Mesendoderm (in vitro differentiated cells): ENCODE measurements at regions not wholly inside any gene's neighbourhood (a gene's known extent, or its start where the extent isn't known, plus 50 kb on each side); places are given as distances from the start of the nearest gene placed in this dataset.
"Not testable (repeated sequence)": the region's sequence is repeated elsewhere in the genome, so short reads cannot be mapped to it uniquely, and the experiment has no call there.

Source experiments
- DNase-seq: peaks from one replicate; pipeline ENCODE4 v3.0.0; 2013
- H2AK5ac ChIP-seq: 2 replicates; pipeline ENCODE4 v1.6.1; 2013; ENCODE audit warnings: low read length, inconsistent platforms
- H2BK120ac ChIP-seq: 2 replicates; pipeline ENCODE4 v1.6.1; 2013; ENCODE audit warnings: low read depth, mild to moderate bottlenecking, low read length, moderate library complexity, mixed read lengths
- H2BK15ac ChIP-seq: replicated peaks from 2 replicates; pipeline ENCODE4 v1.6.1; 2013; ENCODE audit warnings: low read depth, mild to moderate bottlenecking, moderate library complexity
- H2BK5ac ChIP-seq: 2 replicates; pipeline ENCODE4 v1.6.1; 2013; ENCODE audit warnings: low read length, inconsistent platforms
- H3K18ac ChIP-seq: 2 replicates; pipeline ENCODE4 v1.6.1; 2013; ENCODE audit warnings: mild to moderate bottlenecking, low read length, mixed read lengths
- H3K23ac ChIP-seq: one replicate; pipeline ENCODE4 v1.6.1; 2013; ENCODE audit warnings: low read length
- H3K27ac ChIP-seq: 2 replicates; pipeline ENCODE4 v1.5.1; 2013; ENCODE audit warnings: low read depth, mild to moderate bottlenecking, inconsistent platforms, low read length, moderate library complexity
- H3K27me3 ChIP-seq: 2 replicates; pipeline ENCODE4 v1.6.1; 2013; ENCODE audit warnings: low read length, control low read depth, mild to moderate bottlenecking, inconsistent platforms; ENCODE audit not compliant: insufficient read depth, poor library complexity
- H3K36me3 ChIP-seq: 2 replicates; pipeline ENCODE4 v1.6.1; 2013; ENCODE audit warnings: low read length, inconsistent platforms; ENCODE audit not compliant: control insufficient read depth, insufficient read depth
- H3K4ac ChIP-seq: one replicate; pipeline ENCODE4 v1.6.1; 2013; ENCODE audit warnings: low read depth, mild to moderate bottlenecking, low read length, moderate library complexity
- H3K4me1 ChIP-seq: 2 replicates; pipeline ENCODE4 v1.6.1; 2013; ENCODE audit warnings: low read depth, low read length, inconsistent platforms; ENCODE audit not compliant: control insufficient read depth
- H3K4me2 ChIP-seq: 2 replicates; pipeline ENCODE4 v1.6.1; 2013; ENCODE audit warnings: low read length
- H3K4me3 ChIP-seq: 2 replicates; pipeline ENCODE4 v1.5.1; 2013; ENCODE audit warnings: mild to moderate bottlenecking, low read length
- H3K56ac ChIP-seq: one replicate; pipeline ENCODE4 v1.6.1; 2013; ENCODE audit warnings: low read length
- H3K79me1 ChIP-seq: 2 replicates; pipeline ENCODE4 v1.6.1; 2013; ENCODE audit warnings: low read length, inconsistent platforms
- H3K79me2 ChIP-seq: 2 replicates; pipeline ENCODE4 v1.6.1; 2013; ENCODE audit warnings: mild to moderate bottlenecking, low read length; ENCODE audit not compliant: control insufficient read depth, insufficient read depth
- H3K9ac ChIP-seq: 2 replicates; pipeline ENCODE4 v1.6.1; 2013; ENCODE audit warnings: low read length, inconsistent platforms
- H4K5ac ChIP-seq: one replicate; pipeline ENCODE4 v1.6.1; 2013; ENCODE audit warnings: low read length
- H4K8ac ChIP-seq: one replicate; pipeline ENCODE4 v1.6.1; 2013; ENCODE audit warnings: low read depth, mild to moderate bottlenecking, control low read depth, low read length, moderate library complexity
- WGBS: extraction: QIAGEN DNeasy Blood & Tissue Kit; methylation state at CpG from one replicate; pipeline ENCODE4 v1.1.7; 2013; ENCODE audit warnings: low lambda C conversion rate, missing lambda C conversion rate; ENCODE audit not compliant: insufficient coverage; ENCODE audit errors: extremely low coverage; 5-methylcytosine and 5-hydroxymethylcytosine counted together

DNA sequence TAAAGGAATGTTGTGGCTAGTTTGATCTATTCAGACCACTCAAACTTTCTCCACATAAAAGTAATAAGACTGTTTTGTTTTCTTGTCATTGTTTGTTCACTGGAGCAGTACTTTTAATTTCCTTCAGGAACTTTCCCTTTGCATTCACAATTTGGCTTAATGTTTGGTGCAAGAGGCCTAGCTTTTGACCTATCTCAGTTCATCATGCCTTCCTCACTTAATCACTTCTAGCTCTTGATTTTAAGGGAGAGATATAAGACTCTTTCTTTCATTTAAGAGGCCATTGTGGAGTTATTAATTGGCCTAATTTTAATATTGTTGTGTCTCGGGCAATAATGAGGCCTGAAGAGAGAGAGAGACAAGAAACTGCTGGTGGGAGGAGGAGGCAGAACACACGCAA is 371.7 kb upstream of the DEPDC1 start:
- Histone ChIP-seq H3K4me1 (no peaks in the 10 kb centered on the region), H3K4ac (no peak overlapping the region), H2BK15ac (no peak overlapping the region), H2BK120ac (no peak overlapping the region), H3K23ac (no peak overlapping the region), H3K9ac (no peak overlapping the region), H2BK5ac (no peak overlapping the region), H3K56ac (no peak overlapping the region), H3K18ac (no peak overlapping the region), H3K79me2 (no peaks in the 10 kb centered on the region), H3K27ac (no peak overlapping the region), H3K27me3 (no peaks in the 10 kb centered on the region), H3K4me2 (no peak overlapping the region), H3K36me3 (no peaks in the 10 kb centered on the region), H2AK5ac (no peak overlapping the region), H4K5ac (no peak overlapping the region), H3K4me3 (no peak overlapping the region), H4K8ac (no peak overlapping the region), H3K79me1 (no peaks in the 10 kb centered on the region)
- DNase-seq, result no peak
- no CpG with 5 or more reads among the region's 2 CpGs for WGBS

GRCh38 chr1:68873144-68873543 is 376.3 kb upstream of the DEPDC1 start:
- no peak overlapping the region for H3K9ac ChIP-seq
- DNase-seq, result no peak
- no peak overlapping the region for H4K5ac ChIP-seq
- H3K4ac ChIP-seq, result no peak overlapping the region
- no peak overlapping the region for H3K56ac ChIP-seq
- H3K27me3 ChIP-seq, result no peaks in the 10 kb centered on the region
- H3K4me1 ChIP-seq, result no peaks in the 10 kb centered on the region
- H3K79me2 ChIP-seq, result no peaks in the 10 kb centered on the region
- no peaks in the 10 kb centered on the region for H3K79me1 ChIP-seq
- H3K4me2 ChIP-seq, result no peak overlapping the region
- H3K27ac ChIP-seq, result no peak overlapping the region
- H2AK5ac ChIP-seq, result no peak overlapping the region
- no peak overlapping the region for H2BK5ac ChIP-seq
- no peak overlapping the region for H4K8ac ChIP-seq
- no peak overlapping the region for H2BK15ac ChIP-seq
- no CpG with 5 or more reads among the region's 2 CpGs for WGBS
- no peaks in the 10 kb centered on the region for H3K36me3 ChIP-seq
- H3K18ac ChIP-seq, result no peak overlapping the region
- H2BK120ac ChIP-seq, result no peak overlapping the region
- H3K23ac ChIP-seq, result no peak overlapping the region
- no peak overlapping the region for H3K4me3 ChIP-seq

GRCh38 chr1:68881330-68882194 is 384.7 kb upstream of the DEPDC1 start:
- not testable (repeated sequence) for H2BK15ac ChIP-seq, H3K4me1 ChIP-seq, H2BK120ac ChIP-seq, H3K18ac ChIP-seq, H3K79me2 ChIP-seq, H3K27me3 ChIP-seq, DNase-seq, H4K5ac ChIP-seq, H3K4me2 ChIP-seq, H2BK5ac ChIP-seq, H3K79me1 ChIP-seq, H3K36me3 ChIP-seq, H3K27ac ChIP-seq, H3K9ac ChIP-seq, H3K23ac ChIP-seq, H3K4ac ChIP-seq, H2AK5ac ChIP-seq, H4K8ac ChIP-seq, H3K4me3 ChIP-seq
- peak overlapping the region; percentile 42 for H3K56ac ChIP-seq
- WGBS, result no CpG with 5 or more reads among the region's 29 CpGs

- no peak overlapping the region for H3K27ac ChIP-seq
- no peaks in the 10 kb centered on the region for H3K79me1 ChIP-seq
- H3K9ac ChIP-seq, result no peak overlapping the region
- H2BK15ac ChIP-seq, result no peak overlapping the region
- WGBS, result no CpG with 5 or more reads among the region's 5 CpGs
- no peak overlapping the region for H3K56ac ChIP-seq
- DNase-seq, result peak; percentile 22
- H3K4ac ChIP-seq, result no peak overlapping the region
- no peak overlapping the region for H2BK5ac ChIP-seq
- no peak overlapping the region for H2AK5ac ChIP-seq
- H3K18ac ChIP-seq, result peak overlapping the region; percentile 47
- H4K8ac ChIP-seq, result no peak overlapping the region
- H3K36me3 ChIP-seq, result no peaks in the 10 kb centered on the region
- H3K4me3 ChIP-seq, result no peak overlapping the region
- H2BK120ac ChIP-seq, result no peak overlapping the region
- no peaks in the 10 kb centered on the region for H3K79me2 ChIP-seq
- no peak overlapping the region for H4K5ac ChIP-seq
- H3K4me1 ChIP-seq, result no peaks in the 10 kb centered on the region
- no peak overlapping the region for H3K4me2 ChIP-seq
- H3K23ac ChIP-seq, result no peak overlapping the region
- H3K27me3 ChIP-seq, result no peaks in the 10 kb centered on the region
Measured at GRCh38 chr1:68889471-68889870, 392.6 kb upstream of the DEPDC1 start.

DNA sequence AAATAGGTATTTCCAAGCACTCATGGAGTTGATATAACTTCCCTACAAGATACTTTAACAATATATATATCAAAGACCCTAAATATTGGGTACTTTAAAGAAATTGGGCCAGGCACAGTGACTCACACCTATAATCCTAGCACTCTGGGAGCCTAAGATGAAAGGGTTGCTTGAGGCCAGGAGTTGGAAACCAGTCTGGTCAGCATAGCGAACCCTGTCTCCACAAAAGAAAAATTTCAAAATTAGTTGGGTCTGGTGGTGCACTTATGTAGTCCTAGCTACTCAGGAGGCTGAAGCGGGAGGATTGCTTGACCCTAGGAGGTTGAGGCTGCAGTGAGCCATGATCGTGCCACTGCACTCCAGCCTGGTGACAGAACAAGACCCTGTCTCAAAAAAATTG is 393.9 kb upstream of the DEPDC1 start:
- no peak overlapping the region for H2AK5ac ChIP-seq
- no peak overlapping the region for H4K5ac ChIP-seq
- no CpG with 5 or more reads among the region's 3 CpGs for WGBS
- no peak overlapping the region for H2BK15ac ChIP-seq
- H2BK120ac ChIP-seq, result no peak overlapping the region
- no peak overlapping the region for H2BK5ac ChIP-seq
- H3K4me1 ChIP-seq, result no peaks in the 10 kb centered on the region
- no peak overlapping the region for H3K9ac ChIP-seq
- no peaks in the 10 kb centered on the region for H3K36me3 ChIP-seq
- no peak overlapping the region for H3K4me2 ChIP-seq
- no peaks in the 10 kb centered on the region for H3K27me3 ChIP-seq
- H3K18ac ChIP-seq, result no peak overlapping the region
- no peak for DNase-seq
- no peak overlapping the region for H3K56ac ChIP-seq
- H3K79me2 ChIP-seq, result no peaks in the 10 kb centered on the region
- H3K23ac ChIP-seq, result no peak overlapping the region
- no peak overlapping the region for H3K27ac ChIP-seq
- no peak overlapping the region for H3K4ac ChIP-seq
- no peak overlapping the region for H3K4me3 ChIP-seq
- H3K79me1 ChIP-seq, result no peaks in the 10 kb centered on the region
- no peak overlapping the region for H4K8ac ChIP-seq

DNA sequence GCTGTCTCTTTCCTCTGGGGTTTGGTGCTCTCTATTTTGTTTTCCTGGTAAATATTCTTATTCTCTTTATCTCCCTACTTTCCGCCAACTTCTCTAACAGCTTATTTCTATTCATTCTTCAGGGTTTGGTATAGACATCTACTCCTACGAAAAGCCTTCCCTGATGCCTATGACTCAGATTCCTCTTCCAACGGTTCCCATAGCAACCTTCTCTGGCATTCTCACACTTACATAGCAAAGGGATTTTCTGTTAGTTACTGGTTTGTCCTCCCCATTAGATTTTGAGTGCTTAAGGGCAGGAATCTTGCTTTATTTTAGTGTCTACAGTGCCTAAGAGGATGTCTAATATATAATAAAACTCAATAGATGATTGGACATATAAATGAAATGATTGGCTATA is 407.6 kb upstream of the DEPDC1 start:
- Histone ChIP-seq H3K27ac (no peak overlapping the region), H4K8ac (no peak overlapping the region), H3K56ac (no peak overlapping the region), H3K27me3 (no peaks in the 10 kb centered on the region), H3K79me1 (no peaks in the 10 kb centered on the region), H3K4me3 (no peak overlapping the region), H3K4me2 (no peak overlapping the region), H3K18ac (no peak overlapping the region), H3K36me3 (no peaks in the 10 kb centered on the region), H3K4me1 (no peaks in the 10 kb centered on the region), H3K79me2 (no peaks in the 10 kb centered on the region), H2AK5ac (no peak overlapping the region), H2BK120ac (no peak overlapping the region), H3K9ac (no peak overlapping the region), H3K23ac (no peak overlapping the region), H2BK15ac (no peak overlapping the region), H2BK5ac (no peak overlapping the region), H4K5ac (no peak overlapping the region), H3K4ac (no peak overlapping the region)
- no CpG with 5 or more reads among the region's 3 CpGs for WGBS
- peak; percentile 93 for DNase-seq
